ENCODE measurements at regions not wholly inside any gene's neighbourhood (a gene's known extent, or its start where the extent isn't known, plus 50 kb on each side); places are given as distances from the start of the nearest gene placed in this dataset.

DNA sequence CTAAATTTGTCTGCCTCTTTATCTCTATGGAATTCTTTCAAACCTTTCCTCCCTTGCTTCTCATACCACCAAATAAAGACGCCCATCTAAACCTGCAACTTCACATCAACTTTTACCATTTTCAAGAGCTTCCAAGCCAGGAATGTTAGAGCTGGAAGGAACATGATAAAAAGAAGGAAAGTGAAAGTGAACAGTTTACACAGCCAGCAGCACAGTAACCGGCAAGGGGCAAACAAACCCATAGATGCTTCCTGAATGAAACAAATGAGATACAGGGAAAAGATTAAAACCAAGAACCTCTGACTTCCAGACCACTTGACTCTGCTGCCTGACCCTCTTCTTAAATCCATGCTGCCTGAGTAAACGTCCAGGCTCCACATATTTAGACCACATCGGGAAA, 231.1 kb upstream of the CA10 start:
- no peaks in the 10 kb centered on the region for H3K4me1 ChIP-seq (ENCODE audit: control insufficient read depth, insufficient read depth, low read length)
- no peaks in the 10 kb centered on the region for H3K9me3 ChIP-seq (ENCODE audit: control insufficient read depth, insufficient read depth, low read depth, low read length)

DNA sequence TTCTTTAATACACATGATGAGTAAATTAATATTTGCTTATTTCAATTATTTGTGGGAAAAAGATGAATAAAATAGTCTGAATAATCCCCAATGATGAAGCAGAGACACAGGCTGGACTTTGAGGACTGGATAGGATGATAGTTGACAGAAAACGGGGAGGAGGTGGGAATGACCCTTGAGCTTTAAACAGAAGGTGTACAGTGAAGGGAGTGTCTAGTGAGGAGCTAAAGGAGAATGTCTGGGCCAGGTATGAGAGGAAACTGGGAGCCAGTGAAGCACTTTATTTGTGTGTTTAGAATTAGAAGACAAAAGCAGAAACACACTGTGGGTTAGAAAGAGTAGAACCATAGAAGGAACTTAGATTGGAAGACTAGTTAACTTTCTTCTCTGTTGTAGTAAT, 230.4 kb upstream of the CA10 start:
- no peak overlapping the region for H3K27ac ChIP-seq (ENCODE audit: low read depth, low read length)
- no peaks in the 10 kb centered on the region for H3K27me3 ChIP-seq (ENCODE audit: control insufficient read depth, insufficient read depth, low read length)
- H3K9me3 ChIP-seq (ENCODE audit: control insufficient read depth, insufficient read depth, low read depth, low read length): no peaks in the 10 kb centered on the region
- no peaks in the 10 kb centered on the region for H3K4me1 ChIP-seq (ENCODE audit: control insufficient read depth, insufficient read depth, low read length)
- no peak overlapping the region for H3K9ac ChIP-seq (ENCODE audit: low read length)
- no peak overlapping the region for H3K4me3 ChIP-seq (ENCODE audit: low read depth, low read length)
- H3K36me3 ChIP-seq (ENCODE audit: control insufficient read depth, insufficient read depth, low read length): no peaks in the 10 kb centered on the region

More for the DNA sequence above, 231.1 kb upstream of the CA10 start:
- no peaks in the 10 kb centered on the region for H3K27me3 ChIP-seq (ENCODE audit: control insufficient read depth, insufficient read depth, low read length)
- H3K27ac ChIP-seq (ENCODE audit: low read depth, low read length): no peak overlapping the region
- no peak overlapping the region for H3K9ac ChIP-seq (ENCODE audit: low read length)
- H3K36me3 ChIP-seq (ENCODE audit: control insufficient read depth, insufficient read depth, low read length): no peaks in the 10 kb centered on the region
- H3K4me3 ChIP-seq (ENCODE audit: low read depth, low read length): no peak overlapping the region

DNA sequence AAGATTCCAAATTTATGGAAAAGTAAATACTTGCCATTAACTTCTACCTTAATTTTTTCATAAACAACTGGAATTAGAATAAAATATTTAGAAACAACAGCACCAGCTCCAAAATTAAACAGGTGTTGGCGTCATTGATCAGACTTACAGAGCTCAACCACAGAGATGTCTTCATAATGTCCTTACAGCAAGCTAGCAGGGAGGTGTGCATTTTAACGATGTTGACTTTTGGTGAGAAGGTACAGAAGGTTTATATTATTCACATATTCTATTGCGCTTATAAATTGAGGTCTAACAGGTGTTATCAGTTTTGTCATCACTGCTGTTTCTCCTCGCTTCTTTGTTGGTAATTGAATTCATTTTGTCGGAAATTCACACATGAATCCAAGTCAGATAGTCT, 226.2 kb upstream of the CA10 start:
- Histone ChIP-seq H3K9ac (ENCODE audit: low read length) (no peak overlapping the region), H3K27ac (ENCODE audit: low read depth, low read length) (no peak overlapping the region), H3K9me3 (ENCODE audit: control insufficient read depth, insufficient read depth, low read depth, low read length) (no peaks in the 10 kb centered on the region), H3K4me3 (ENCODE audit: low read depth, low read length) (no peak overlapping the region), H3K4me1 (ENCODE audit: control insufficient read depth, insufficient read depth, low read length) (no peaks in the 10 kb centered on the region), H3K27me3 (ENCODE audit: control insufficient read depth, insufficient read depth, low read length) (no peaks in the 10 kb centered on the region), H3K36me3 (ENCODE audit: control insufficient read depth, insufficient read depth, low read length) (no peaks in the 10 kb centered on the region)

DNA sequence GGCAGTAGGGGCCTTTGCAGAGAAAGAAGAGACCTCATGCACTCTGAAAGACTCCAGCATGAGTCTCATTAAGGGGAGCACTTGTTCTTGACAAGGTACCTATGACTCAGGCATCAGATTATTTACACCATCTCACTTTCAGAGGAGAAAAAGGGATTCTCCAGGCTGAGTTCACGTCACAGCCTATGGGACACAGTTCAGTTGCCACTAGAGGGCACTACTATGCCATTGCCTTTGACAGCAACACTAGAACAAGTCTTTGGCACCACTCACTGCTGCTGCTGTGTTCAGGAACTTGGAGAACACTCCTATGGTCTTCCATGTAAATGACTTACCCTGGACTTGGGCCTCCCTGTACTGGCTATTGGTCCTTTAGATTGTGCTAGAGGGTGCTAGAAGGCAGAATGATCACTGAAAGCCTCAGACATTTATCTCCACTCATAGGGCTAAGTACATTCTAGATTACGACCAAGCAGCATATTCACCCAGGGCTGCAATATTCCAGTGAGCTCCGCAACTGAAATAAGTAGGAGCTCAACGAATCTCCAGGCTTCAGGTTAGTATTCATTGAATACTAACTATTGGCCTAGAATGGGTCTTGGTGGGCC, 225.1 kb upstream of the CA10 start:
- Histone ChIP-seq H3K36me3 (ENCODE audit: control insufficient read depth, insufficient read depth, low read length) (no peaks in the 10 kb centered on the region), H3K9ac (ENCODE audit: low read length) (no peak overlapping the region), H3K4me3 (ENCODE audit: low read depth, low read length) (no peak overlapping the region), H3K27me3 (ENCODE audit: control insufficient read depth, insufficient read depth, low read length) (no peaks in the 10 kb centered on the region), H3K4me1 (ENCODE audit: control insufficient read depth, insufficient read depth, low read length) (no peaks in the 10 kb centered on the region), H3K9me3 (ENCODE audit: control insufficient read depth, insufficient read depth, low read depth, low read length) (no peaks in the 10 kb centered on the region), H3K27ac (ENCODE audit: low read depth, low read length) (no peak overlapping the region)

DNA sequence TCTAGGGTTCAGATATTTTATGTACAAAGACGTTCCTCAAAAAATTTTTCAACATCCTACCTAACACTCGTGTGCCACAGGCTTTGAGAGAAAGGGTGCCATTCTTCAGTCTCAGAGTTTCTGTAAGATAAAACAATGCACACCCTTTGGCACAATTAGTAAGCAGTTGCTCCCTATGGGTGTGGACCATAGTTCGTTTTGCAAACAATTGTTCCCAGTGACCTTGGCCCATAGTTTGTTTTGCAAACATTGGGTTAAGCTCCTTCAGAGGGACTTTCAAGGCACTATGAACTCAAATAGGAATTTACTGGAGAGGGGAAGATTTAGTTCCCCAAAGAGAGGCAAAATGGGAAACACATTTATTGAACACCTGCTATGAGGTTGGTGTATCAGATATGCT, 220.3 kb upstream of the CA10 start:
- Histone ChIP-seq H3K36me3 (ENCODE audit: control insufficient read depth, insufficient read depth, low read length) (no peaks in the 10 kb centered on the region), H3K4me3 (ENCODE audit: low read depth, low read length) (no peak overlapping the region)

DNA sequence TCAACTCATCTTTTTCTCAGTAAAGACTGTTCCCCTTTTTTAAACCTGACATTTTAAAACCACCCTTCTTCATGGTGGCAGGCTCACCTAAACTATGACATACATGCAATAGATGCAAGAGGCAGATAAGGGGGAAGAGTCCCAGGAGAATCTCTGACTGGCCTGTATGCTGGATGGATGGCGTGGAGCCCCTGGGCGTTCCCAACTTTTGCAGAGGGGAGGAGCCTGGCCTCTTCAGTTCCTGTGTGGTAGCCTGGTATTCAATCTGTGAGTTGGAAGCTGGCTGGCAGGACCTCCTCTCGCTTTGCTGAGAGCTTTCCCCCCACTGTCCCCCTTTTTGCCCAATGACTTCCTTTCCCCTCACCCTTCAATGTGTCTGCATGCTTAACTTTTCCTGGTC, 217.6 kb upstream of the CA10 start:
- no peaks in the 10 kb centered on the region for H3K4me1 ChIP-seq (ENCODE audit: control insufficient read depth, insufficient read depth, low read length)
- H3K27me3 ChIP-seq (ENCODE audit: control insufficient read depth, insufficient read depth, low read length): no peaks in the 10 kb centered on the region
- no peak overlapping the region for H3K4me3 ChIP-seq (ENCODE audit: low read depth, low read length)
- no peaks in the 10 kb centered on the region for H3K36me3 ChIP-seq (ENCODE audit: control insufficient read depth, insufficient read depth, low read length)
- no peak overlapping the region for H3K27ac ChIP-seq (ENCODE audit: low read depth, low read length)
- H3K9ac ChIP-seq (ENCODE audit: low read length): no peak overlapping the region
- H3K9me3 ChIP-seq (ENCODE audit: control insufficient read depth, insufficient read depth, low read depth, low read length): no peaks in the 10 kb centered on the region

More for the DNA sequence above, 220.3 kb upstream of the CA10 start:
- Histone ChIP-seq H3K9me3 (ENCODE audit: control insufficient read depth, insufficient read depth, low read depth, low read length) (no peaks in the 10 kb centered on the region), H3K27ac (ENCODE audit: low read depth, low read length) (no peak overlapping the region), H3K9ac (ENCODE audit: low read length) (no peak overlapping the region), H3K27me3 (ENCODE audit: control insufficient read depth, insufficient read depth, low read length) (no peaks in the 10 kb centered on the region), H3K4me1 (ENCODE audit: control insufficient read depth, insufficient read depth, low read length) (no peaks in the 10 kb centered on the region)

DNA sequence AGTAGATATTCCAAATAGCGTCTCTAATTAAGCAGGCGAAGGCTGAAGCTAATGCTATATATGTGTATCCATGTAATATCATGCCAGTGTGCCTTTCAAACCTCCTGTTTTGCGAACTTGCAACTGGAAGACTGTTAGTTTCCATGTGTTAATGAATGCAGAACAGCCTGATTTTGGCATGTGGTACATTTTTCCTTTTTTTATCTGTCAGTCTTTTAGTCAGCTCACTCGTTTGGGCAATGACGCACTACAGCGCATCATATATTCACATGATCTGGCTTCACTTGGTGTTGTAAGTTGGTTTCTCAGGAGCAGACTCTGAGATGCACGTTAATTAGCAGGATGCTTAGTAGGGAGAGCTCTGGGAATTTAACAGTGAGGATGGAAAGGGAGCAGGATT, 210.4 kb upstream of the CA10 start:
- H3K27me3 ChIP-seq (ENCODE audit: control insufficient read depth, insufficient read depth, low read length): no peaks in the 10 kb centered on the region
- no peak overlapping the region for H3K4me3 ChIP-seq (ENCODE audit: low read depth, low read length)
- no peak overlapping the region for H3K27ac ChIP-seq (ENCODE audit: low read depth, low read length)
- H3K9ac ChIP-seq (ENCODE audit: low read length): no peak overlapping the region
- H3K4me1 ChIP-seq (ENCODE audit: control insufficient read depth, insufficient read depth, low read length): no peaks in the 10 kb centered on the region
- H3K9me3 ChIP-seq (ENCODE audit: control insufficient read depth, insufficient read depth, low read depth, low read length): no peaks in the 10 kb centered on the region
- H3K36me3 ChIP-seq (ENCODE audit: control insufficient read depth, insufficient read depth, low read length): no peaks in the 10 kb centered on the region

DNA sequence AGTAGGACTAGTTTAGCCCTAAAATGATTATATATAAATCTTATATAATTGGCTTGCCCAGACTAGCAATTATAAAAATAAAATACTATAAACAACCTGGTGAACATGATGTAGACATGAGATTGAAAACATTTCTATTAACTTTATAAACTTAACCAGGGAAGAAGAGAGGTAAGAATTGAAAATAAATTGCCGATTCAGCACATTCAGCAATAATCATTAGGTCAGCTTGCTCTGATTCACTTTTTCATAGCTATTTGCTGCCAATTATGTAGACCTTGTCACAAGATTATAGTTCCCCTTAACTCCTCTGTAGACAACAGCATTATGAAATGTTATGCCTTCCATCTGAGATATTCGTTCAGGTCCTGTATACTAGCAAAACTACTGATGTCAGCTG, 199.3 kb upstream of the CA10 start:
- Histone ChIP-seq H3K27me3 (ENCODE audit: control insufficient read depth, insufficient read depth, low read length) (no peaks in the 10 kb centered on the region), H3K4me3 (ENCODE audit: low read depth, low read length) (no peak overlapping the region), H3K4me1 (ENCODE audit: control insufficient read depth, insufficient read depth, low read length) (no peaks in the 10 kb centered on the region), H3K9ac (ENCODE audit: low read length) (no peak overlapping the region), H3K27ac (ENCODE audit: low read depth, low read length) (no peak overlapping the region), H3K36me3 (ENCODE audit: control insufficient read depth, insufficient read depth, low read length) (no peaks in the 10 kb centered on the region), H3K9me3 (ENCODE audit: control insufficient read depth, insufficient read depth, low read depth, low read length) (peaks cover 3% of the 10 kb centered on the region; the same call in 1 of the 2 replicates)

DNA sequence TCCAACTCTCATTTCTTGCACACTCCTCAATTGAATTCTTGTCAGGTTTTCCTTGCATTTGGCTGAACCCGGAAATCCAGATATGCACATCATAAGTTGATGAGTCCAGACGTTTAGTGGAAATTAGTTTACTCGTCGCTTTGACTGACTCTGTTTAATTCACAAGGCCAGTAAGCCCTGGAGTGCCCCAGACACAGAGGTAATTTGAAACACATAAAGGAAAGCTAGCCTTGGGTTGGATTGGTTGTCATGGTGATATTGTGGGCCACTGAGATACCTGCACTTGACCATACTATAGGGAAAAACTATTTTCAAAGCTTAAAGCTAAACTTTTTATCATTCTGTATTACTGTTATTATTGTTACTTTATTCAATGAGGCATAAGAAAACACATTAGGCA, 178.3 kb upstream of the CA10 start:
- no peak overlapping the region for H3K9ac ChIP-seq (ENCODE audit: low read length)
- no peaks in the 10 kb centered on the region for H3K36me3 ChIP-seq (ENCODE audit: control insufficient read depth, insufficient read depth, low read length)
- no peaks in the 10 kb centered on the region for H3K27me3 ChIP-seq (ENCODE audit: control insufficient read depth, insufficient read depth, low read length)
- no peaks in the 10 kb centered on the region for H3K4me1 ChIP-seq (ENCODE audit: control insufficient read depth, insufficient read depth, low read length)
- H3K4me3 ChIP-seq (ENCODE audit: low read depth, low read length): no peak overlapping the region
- H3K9me3 ChIP-seq (ENCODE audit: control insufficient read depth, insufficient read depth, low read depth, low read length): no peaks in the 10 kb centered on the region
- no peak overlapping the region for H3K27ac ChIP-seq (ENCODE audit: low read depth, low read length)

DNA sequence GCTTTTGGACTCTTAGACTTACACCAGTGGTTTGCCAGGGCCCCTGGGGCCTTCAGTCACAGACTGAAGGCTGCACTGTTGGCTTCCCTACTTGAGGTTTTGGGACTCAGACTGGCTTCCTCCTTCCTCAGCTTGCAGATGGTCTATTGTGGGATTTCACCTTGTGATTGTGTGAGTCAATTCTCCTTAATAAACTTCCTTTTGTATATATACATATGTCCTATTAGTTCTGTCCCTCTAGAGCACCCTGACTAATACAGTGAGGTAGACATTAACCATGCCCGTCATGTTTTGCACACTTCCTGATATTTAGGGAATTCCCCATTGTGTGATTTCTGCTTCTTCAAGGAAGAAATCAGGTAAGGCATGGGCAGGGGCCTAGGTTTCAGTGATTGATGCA, 147.8 kb upstream of the CA10 start:
- Histone ChIP-seq H3K9me3 (ENCODE audit: control insufficient read depth, insufficient read depth, low read depth, low read length) (0 out of 2 replicates have a peak, but pooled peaks cover 5% of the 10 kb centered on the region), H3K9ac (ENCODE audit: low read length) (no peak overlapping the region), H3K4me3 (ENCODE audit: low read depth, low read length) (no peak overlapping the region), H3K27ac (ENCODE audit: low read depth, low read length) (no peak overlapping the region), H3K4me1 (ENCODE audit: control insufficient read depth, insufficient read depth, low read length) (no peaks in the 10 kb centered on the region), H3K27me3 (ENCODE audit: control insufficient read depth, insufficient read depth, low read length) (no peaks in the 10 kb centered on the region), H3K36me3 (ENCODE audit: control insufficient read depth, insufficient read depth, low read length) (no peaks in the 10 kb centered on the region)

DNA sequence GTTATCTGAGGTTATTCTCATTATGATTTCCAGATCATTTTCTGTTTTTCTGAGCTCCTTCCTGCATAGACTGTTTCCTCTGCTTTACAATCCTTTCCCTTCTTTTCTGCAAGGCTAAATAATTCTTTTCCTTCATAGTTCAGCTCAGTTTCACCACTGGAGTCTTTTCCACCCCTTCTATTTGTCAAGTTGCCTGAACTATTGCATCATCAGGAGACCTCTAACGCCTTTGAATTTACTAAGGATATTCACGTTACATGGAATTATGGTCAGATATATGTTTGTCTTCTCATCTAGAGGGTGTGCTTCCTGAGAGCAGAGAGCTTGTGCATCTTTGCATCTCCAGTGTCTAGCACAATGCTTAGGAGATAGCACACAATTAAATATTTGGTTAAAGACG, 140.4 kb upstream of the CA10 start:
- Histone ChIP-seq H3K27me3 (ENCODE audit: control insufficient read depth, insufficient read depth, low read length) (no peaks in the 10 kb centered on the region), H3K4me3 (ENCODE audit: low read depth, low read length) (no peak overlapping the region), H3K4me1 (ENCODE audit: control insufficient read depth, insufficient read depth, low read length) (no peaks in the 10 kb centered on the region), H3K36me3 (ENCODE audit: control insufficient read depth, insufficient read depth, low read length) (no peaks in the 10 kb centered on the region), H3K9me3 (ENCODE audit: control insufficient read depth, insufficient read depth, low read depth, low read length) (no peaks in the 10 kb centered on the region), H3K9ac (ENCODE audit: low read length) (no peak overlapping the region), H3K27ac (ENCODE audit: low read depth, low read length) (no peak overlapping the region)
